ENCODE measurements at regions not wholly inside any gene's neighbourhood (a gene's known extent, or its start where the extent isn't known, plus 50 kb on each side); places are given as distances from the start of the nearest gene placed in this dataset.

GRCh38 chr20:19070681-19071445 is 141.6 kb upstream of the SLC24A3 start:
- Histone ChIP-seq H3K79me2 (ENCODE audit: insufficient read depth, low read length) (no peaks in the 10 kb centered on the region), H3K27me3 (ENCODE audit: control insufficient read depth in 2 of 2, insufficient read depth in 2 of 2, low read length in 2 of 2) (no peaks in the 10 kb centered on the region), H2AFZ (ENCODE audit: insufficient read depth, low read depth, low read length, poor library complexity, severe bottlenecking) (peak overlapping the region; percentile 1), H3K4me3 (replicated peaks in 1 of 3; ENCODE audit: low read depth in 2 of 3, low read length in 3 of 3) (no peak overlapping the region), H3K4me2 (replicated peaks; ENCODE audit: extremely low read depth, low read length, poor library complexity, severe bottlenecking) (no peak overlapping the region), H4K20me1 (ENCODE audit: insufficient read depth, low read length) (no peaks in the 10 kb centered on the region), H3K27ac (ENCODE audit: low read depth in 1 of 2, low read length in 2 of 2) (no peak overlapping the region), H3K36me3 (replicated peaks in 1 of 2; ENCODE audit: control insufficient read depth in 1 of 2, insufficient read depth in 2 of 2, low read length in 2 of 2) (no peaks in the 10 kb centered on the region), H3K4me1 (ENCODE audit: control insufficient read depth in 1 of 2, insufficient read depth in 2 of 2, low read length in 2 of 2) (peaks cover 43% of the 10 kb centered on the region in 2 donors), H3K9me3 (replicated peaks in 1 of 2; ENCODE audit: control insufficient read depth in 1 of 2, insufficient read depth in 1 of 2, low read length in 2 of 2) (peaks cover 7 to 14% of the 10 kb centered on the region in 2 donors), H3K9ac (ENCODE audit: insufficient read depth, low read length, poor library complexity, severe bottlenecking) (no peak overlapping the region)
- Mint-ChIP-seq H3K27ac (peak overlapping the region in 2 of 7 donors; percentile 4 to 46), H3K27me3 (ENCODE audit: low read depth in 3 of 3) (peaks cover 0 to 4% (median 3%) of the 10 kb centered on the region in 3 donors), H3K9me3 (peaks cover 6 to 19% (median 13%) of the 10 kb centered on the region in 7 donors), H3K4me1 (peaks cover 40% of the 10 kb centered on the region), H3K4me3 (no peak overlapping the region), H3K36me3 (no peaks in the 10 kb centered on the region)
- intact Hi-C loops (cut with micrococcal nuclease): no loop called here
- no peak for TF ChIP-seq CTCF (IDR thresholded peaks at IDR 0.05)
- no CpG with 5 or more reads among the region's 3 CpGs for WGBS (ENCODE audit: insufficient coverage)
- peak; percentile 27 to 36 (median 31) for DNase-seq

GRCh38 chr20:19071446-19071725 is 141.1 kb upstream of the SLC24A3 start:
- Histone ChIP-seq H3K79me2 (ENCODE audit: insufficient read depth, low read length) (no peaks in the 10 kb centered on the region), H3K4me1 (ENCODE audit: control insufficient read depth in 1 of 2, insufficient read depth in 2 of 2, low read length in 2 of 2) (peaks cover 48% of the 10 kb centered on the region in 2 donors), H3K9me3 (replicated peaks in 1 of 2; ENCODE audit: control insufficient read depth in 1 of 2, insufficient read depth in 1 of 2, low read length in 2 of 2) (peaks cover 7 to 9% of the 10 kb centered on the region in 2 donors), H2AFZ (ENCODE audit: insufficient read depth, low read depth, low read length, poor library complexity, severe bottlenecking) (no peak overlapping the region), H3K27ac (ENCODE audit: low read depth in 1 of 2, low read length in 2 of 2) (no peak overlapping the region), H3K4me3 (replicated peaks in 1 of 3; ENCODE audit: low read depth in 2 of 3, low read length in 3 of 3) (no peak overlapping the region), H3K27me3 (ENCODE audit: control insufficient read depth in 2 of 2, insufficient read depth in 2 of 2, low read length in 2 of 2) (no peaks in the 10 kb centered on the region), H3K4me2 (replicated peaks; ENCODE audit: extremely low read depth, low read length, poor library complexity, severe bottlenecking) (no peak overlapping the region), H3K36me3 (replicated peaks in 1 of 2; ENCODE audit: control insufficient read depth in 1 of 2, insufficient read depth in 2 of 2, low read length in 2 of 2) (no peaks in the 10 kb centered on the region), H4K20me1 (ENCODE audit: insufficient read depth, low read length) (no peaks in the 10 kb centered on the region), H3K9ac (ENCODE audit: insufficient read depth, low read length, poor library complexity, severe bottlenecking) (no peak overlapping the region)
- Mint-ChIP-seq H3K36me3 (no peaks in the 10 kb centered on the region), H3K4me3 (no peak overlapping the region), H3K4me1 (peaks cover 45% of the 10 kb centered on the region), H3K9me3 (peaks cover 2 to 15% (median 8%) of the 10 kb centered on the region in 7 donors), H3K27me3 (ENCODE audit: low read depth in 3 of 3) (peaks cover 0 to 4% (median 3%) of the 10 kb centered on the region in 3 donors), H3K27ac (peak overlapping the region in 1 of 7 donors; percentile 46)
- intact Hi-C loops (cut with micrococcal nuclease): no loop called here
- WGBS (ENCODE audit: insufficient coverage): no CpG with 5 or more reads among the region's 3 CpGs
- no peak for TF ChIP-seq CTCF (IDR thresholded peaks at IDR 0.05)
- DNase-seq: no peak

Measured in CD14-positive monocyte (primary cell).